ENCODE measurements at regions not wholly inside any gene's neighbourhood (a gene's known extent, or its start where the extent isn't known, plus 50 kb on each side); places are given as distances from the start of the nearest gene placed in this dataset.
"Not testable (repeated sequence)": the region's sequence is repeated elsewhere in the genome, so short reads cannot be mapped to it uniquely, and the experiment has no call there.

- peaks cover 18% of the 10 kb centered on the region for H3K4me1 ChIP-seq (ENCODE audit: control insufficient read depth, insufficient read depth, low read length, unreplicated experiment)
These were observed 194.8 kb downstream of the LRIG3 start for GRCh38 chr12:58725400-58726105.

GRCh38 chr12:58727521-58727920 is 192.8 kb downstream of the LRIG3 start:
- no peaks in the 10 kb centered on the region for H3K79me2 ChIP-seq (ENCODE audit: control insufficient read depth, insufficient read depth, low read length, unreplicated experiment)
- H3K27me3 ChIP-seq (ENCODE audit: insufficient read depth, low read length): no peaks in the 10 kb centered on the region
- peak overlapping the region; percentile 11 for H3K27ac ChIP-seq (ENCODE audit: low read depth, low read length)
- no peak overlapping the region for H3K4me3 ChIP-seq (ENCODE audit: low read depth, low read length)
- peaks cover 18% of the 10 kb centered on the region for H3K4me1 ChIP-seq (ENCODE audit: control insufficient read depth, insufficient read depth, low read length, unreplicated experiment)
- H2AFZ ChIP-seq (ENCODE audit: low read length, unreplicated experiment): peak overlapping the region; percentile 35
- no peaks in the 10 kb centered on the region for H3K36me3 ChIP-seq (ENCODE audit: insufficient read depth, low read length)

More at GRCh38 chr12:58725400-58726105, 194.8 kb downstream of the LRIG3 start:
- Histone ChIP-seq H3K27me3 (ENCODE audit: insufficient read depth, low read length) (no peaks in the 10 kb centered on the region), H3K4me3 (ENCODE audit: low read depth, low read length) (no peak overlapping the region), H3K36me3 (ENCODE audit: insufficient read depth, low read length) (no peaks in the 10 kb centered on the region), H3K79me2 (ENCODE audit: control insufficient read depth, insufficient read depth, low read length, unreplicated experiment) (no peaks in the 10 kb centered on the region), H2AFZ (ENCODE audit: low read length, unreplicated experiment) (no peak overlapping the region), H3K27ac (ENCODE audit: low read depth, low read length) (no peak overlapping the region)

- no peaks in the 10 kb centered on the region for H3K27me3 ChIP-seq (ENCODE audit: insufficient read depth, low read length)
- no peaks in the 10 kb centered on the region for H3K79me2 ChIP-seq (ENCODE audit: control insufficient read depth, insufficient read depth, low read length, unreplicated experiment)
- H2AFZ ChIP-seq (ENCODE audit: low read length, unreplicated experiment): no peak overlapping the region
- peaks cover 18% of the 10 kb centered on the region for H3K4me1 ChIP-seq (ENCODE audit: control insufficient read depth, insufficient read depth, low read length, unreplicated experiment)
- no peaks in the 10 kb centered on the region for H3K36me3 ChIP-seq (ENCODE audit: insufficient read depth, low read length)
- H3K27ac ChIP-seq (ENCODE audit: low read depth, low read length): 0 out of 2 replicates have a peak overlapping the region, but pooled peaks have one; percentile 11
- H3K4me3 ChIP-seq (ENCODE audit: low read depth, low read length): no peak overlapping the region
These were observed 191.9 kb downstream of the LRIG3 start for GRCh38 chr12:58728397-58728796.

DNA sequence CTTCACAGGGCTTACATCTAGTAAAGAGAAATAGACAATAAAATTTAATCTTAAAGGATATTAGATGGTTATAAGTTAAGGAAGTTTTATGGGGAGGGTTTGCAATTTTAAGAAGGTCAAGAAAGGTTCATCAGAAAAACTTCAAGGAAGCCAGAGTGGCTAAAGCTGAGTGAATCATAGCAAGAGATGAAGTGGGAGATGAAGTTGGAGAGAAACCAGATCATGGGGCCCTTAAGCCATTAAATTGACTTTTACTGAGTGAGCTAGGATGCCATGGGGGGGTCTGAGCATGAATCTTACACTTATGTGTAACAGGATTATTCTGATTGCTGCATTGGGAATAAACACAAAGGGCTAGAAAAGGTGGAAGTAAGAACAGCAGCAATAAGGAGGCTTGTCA is 189.2 kb downstream of the LRIG3 start:
- Histone ChIP-seq H3K27me3 (ENCODE audit: insufficient read depth, low read length) (no peaks in the 10 kb centered on the region), H3K36me3 (ENCODE audit: insufficient read depth, low read length) (no peaks in the 10 kb centered on the region), H3K27ac (ENCODE audit: low read depth, low read length) (no peak overlapping the region), H2AFZ (ENCODE audit: low read length, unreplicated experiment) (no peak overlapping the region), H3K4me1 (ENCODE audit: control insufficient read depth, insufficient read depth, low read length, unreplicated experiment) (peaks cover 18% of the 10 kb centered on the region), H3K4me3 (ENCODE audit: low read depth, low read length) (no peak overlapping the region), H3K79me2 (ENCODE audit: control insufficient read depth, insufficient read depth, low read length, unreplicated experiment) (no peaks in the 10 kb centered on the region)

DNA sequence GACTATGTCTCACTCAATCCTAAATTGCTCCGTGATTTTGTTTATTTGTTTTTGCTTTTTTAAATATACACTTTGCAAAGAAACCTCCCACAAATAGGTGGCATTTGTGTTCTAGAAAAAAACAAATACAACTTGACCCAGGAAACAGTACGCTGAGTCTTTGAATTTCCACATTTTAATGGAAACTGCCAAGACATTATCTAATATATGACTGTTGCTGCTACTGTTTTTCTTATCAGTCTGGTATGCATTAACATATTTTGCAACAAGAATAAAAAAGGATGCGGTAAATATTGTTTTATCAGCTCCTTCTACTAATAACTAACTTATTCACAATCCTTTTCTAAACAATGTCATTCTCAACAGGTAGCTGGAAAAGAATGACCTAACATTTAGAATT is 187.4 kb downstream of the LRIG3 start:
- Histone ChIP-seq H2AFZ (ENCODE audit: low read length, unreplicated experiment) (no peak overlapping the region), H3K4me3 (ENCODE audit: low read depth, low read length) (no peak overlapping the region), H3K27me3 (ENCODE audit: insufficient read depth, low read length) (no peaks in the 10 kb centered on the region), H3K79me2 (ENCODE audit: control insufficient read depth, insufficient read depth, low read length, unreplicated experiment) (no peaks in the 10 kb centered on the region), H3K4me1 (ENCODE audit: control insufficient read depth, insufficient read depth, low read length, unreplicated experiment) (peaks cover 5% of the 10 kb centered on the region), H3K36me3 (ENCODE audit: insufficient read depth, low read length) (no peaks in the 10 kb centered on the region), H3K27ac (ENCODE audit: low read depth, low read length) (no peak overlapping the region)

DNA sequence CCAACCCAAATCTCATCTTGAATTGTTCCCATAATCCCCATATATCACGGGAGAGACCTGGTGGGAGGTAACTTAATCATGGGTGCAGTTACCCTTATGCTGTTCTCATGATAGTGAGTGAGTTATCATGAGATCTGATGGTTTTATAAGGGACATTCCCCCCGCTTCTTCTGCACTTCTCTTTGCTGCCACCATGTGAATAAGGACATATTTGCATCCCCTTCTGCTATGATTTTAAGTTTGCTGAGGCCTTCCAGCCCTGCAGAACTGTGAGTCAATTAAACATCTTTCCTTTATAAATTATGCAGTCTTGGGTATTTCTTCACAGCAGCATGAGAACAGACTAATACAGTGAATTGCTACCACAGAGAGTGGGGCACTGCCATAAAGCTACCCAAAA is 179.1 kb downstream of the LRIG3 start:
- H3K4me1 ChIP-seq (ENCODE audit: control insufficient read depth, insufficient read depth, low read length, unreplicated experiment): no peaks in the 10 kb centered on the region
- H2AFZ ChIP-seq (ENCODE audit: low read length, unreplicated experiment): no peak overlapping the region
- H3K79me2 ChIP-seq (ENCODE audit: control insufficient read depth, insufficient read depth, low read length, unreplicated experiment): no peaks in the 10 kb centered on the region
- no peak overlapping the region for H3K27ac ChIP-seq (ENCODE audit: low read depth, low read length)
- no peaks in the 10 kb centered on the region for H3K36me3 ChIP-seq (ENCODE audit: insufficient read depth, low read length)
- no peak overlapping the region for H3K4me3 ChIP-seq (ENCODE audit: low read depth, low read length)
- H3K27me3 ChIP-seq (ENCODE audit: insufficient read depth, low read length): no peaks in the 10 kb centered on the region

GRCh38 chr12:58745348-58746125 is 174.8 kb downstream of the LRIG3 start:
- H3K4me1 ChIP-seq (ENCODE audit: control insufficient read depth, insufficient read depth, low read length, unreplicated experiment): peaks cover 8% of the 10 kb centered on the region
- no peaks in the 10 kb centered on the region for H3K36me3 ChIP-seq (ENCODE audit: insufficient read depth, low read length)
- no peak overlapping the region for H3K4me3 ChIP-seq (ENCODE audit: low read depth, low read length)
- no peak overlapping the region for H3K27ac ChIP-seq (ENCODE audit: low read depth, low read length)
- no peaks in the 10 kb centered on the region for H3K79me2 ChIP-seq (ENCODE audit: control insufficient read depth, insufficient read depth, low read length, unreplicated experiment)
- no peak overlapping the region for H2AFZ ChIP-seq (ENCODE audit: low read length, unreplicated experiment)
- H3K27me3 ChIP-seq (ENCODE audit: insufficient read depth, low read length): no peaks in the 10 kb centered on the region

DNA sequence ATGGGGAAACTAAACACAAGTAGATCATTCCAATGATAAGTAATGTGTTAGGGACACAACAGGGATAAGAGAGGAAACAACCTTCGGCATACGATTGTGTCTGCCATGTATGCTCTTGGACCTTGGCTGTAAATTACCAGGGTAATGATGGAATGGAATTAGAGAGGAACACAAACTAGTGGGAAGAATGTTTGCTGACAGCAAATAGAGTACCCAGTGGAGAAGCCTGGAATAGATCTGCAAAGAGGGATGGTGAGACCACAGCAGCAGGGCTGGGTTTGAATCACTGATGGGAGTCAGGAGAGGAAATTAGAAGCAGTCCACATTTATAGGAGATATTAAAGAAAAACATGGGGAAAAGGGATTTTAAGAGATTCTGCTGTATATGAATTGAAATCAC is 172.8 kb downstream of the LRIG3 start:
- no peaks in the 10 kb centered on the region for H3K27me3 ChIP-seq (ENCODE audit: insufficient read depth, low read length)
- no peak overlapping the region for H3K4me3 ChIP-seq (ENCODE audit: low read depth, low read length)
- H2AFZ ChIP-seq (ENCODE audit: low read length, unreplicated experiment): no peak overlapping the region
- no peaks in the 10 kb centered on the region for H3K36me3 ChIP-seq (ENCODE audit: insufficient read depth, low read length)
- no peak overlapping the region for H3K27ac ChIP-seq (ENCODE audit: low read depth, low read length)
- H3K4me1 ChIP-seq (ENCODE audit: control insufficient read depth, insufficient read depth, low read length, unreplicated experiment): peaks cover 16% of the 10 kb centered on the region
- H3K79me2 ChIP-seq (ENCODE audit: control insufficient read depth, insufficient read depth, low read length, unreplicated experiment): no peaks in the 10 kb centered on the region

DNA sequence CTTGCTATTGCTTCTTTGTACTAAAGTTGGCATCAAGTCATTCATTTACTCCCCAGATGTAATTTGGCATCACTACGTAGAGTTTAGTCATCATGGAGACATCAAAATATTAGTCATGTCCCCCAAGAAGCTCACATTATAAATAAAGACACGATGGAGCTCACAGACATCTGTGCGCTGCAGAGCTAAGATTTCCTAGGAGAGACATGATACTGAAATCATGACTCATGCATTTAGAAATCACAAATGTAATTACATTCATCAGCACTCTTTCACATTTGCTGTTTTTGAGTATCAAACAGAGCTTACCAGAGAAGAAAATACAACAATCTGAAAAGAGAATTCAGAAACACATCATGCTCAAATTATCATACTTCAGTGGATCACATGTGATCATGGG is 169.8 kb downstream of the LRIG3 start:
- H3K27me3 ChIP-seq (ENCODE audit: insufficient read depth, low read length): no peaks in the 10 kb centered on the region
- peak overlapping the region; percentile 28 for H2AFZ ChIP-seq (ENCODE audit: low read length, unreplicated experiment)
- H3K79me2 ChIP-seq (ENCODE audit: control insufficient read depth, insufficient read depth, low read length, unreplicated experiment): no peaks in the 10 kb centered on the region
- peak overlapping the region; percentile 70 for H3K27ac ChIP-seq (ENCODE audit: low read depth, low read length)
- H3K4me1 ChIP-seq (ENCODE audit: control insufficient read depth, insufficient read depth, low read length, unreplicated experiment): peaks cover 16% of the 10 kb centered on the region
- H3K36me3 ChIP-seq (ENCODE audit: insufficient read depth, low read length): no peaks in the 10 kb centered on the region
- H3K4me3 ChIP-seq (ENCODE audit: low read depth, low read length): no peak overlapping the region

DNA sequence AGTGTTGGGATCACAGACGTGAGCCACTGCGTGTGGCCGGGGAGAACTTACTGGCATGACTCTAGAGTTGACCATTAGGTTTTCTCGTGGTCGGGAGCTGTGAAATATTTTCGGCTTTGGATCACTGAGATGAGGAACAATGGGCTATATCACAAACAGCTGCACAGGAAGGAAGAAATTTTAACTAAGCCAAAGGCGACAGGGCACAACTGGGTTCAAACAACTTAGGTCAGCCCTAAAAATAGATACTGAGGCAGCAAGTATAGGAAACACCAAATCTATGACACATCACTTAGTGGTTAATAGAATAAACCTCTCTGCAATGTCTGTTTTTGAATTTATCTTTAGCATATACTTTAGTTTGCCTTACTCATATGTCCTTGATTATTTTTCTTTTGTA is 162.9 kb downstream of the LRIG3 start:
- Histone ChIP-seq H3K4me1 (ENCODE audit: control insufficient read depth, insufficient read depth, low read length, unreplicated experiment) (peaks cover 9% of the 10 kb centered on the region), H3K4me3 (ENCODE audit: low read depth, low read length) (no peak overlapping the region), H2AFZ (ENCODE audit: low read length, unreplicated experiment) (no peak overlapping the region), H3K27ac (ENCODE audit: low read depth, low read length) (peak overlapping the region; percentile 52), H3K27me3 (ENCODE audit: insufficient read depth, low read length) (no peaks in the 10 kb centered on the region), H3K79me2 (ENCODE audit: control insufficient read depth, insufficient read depth, low read length, unreplicated experiment) (no peaks in the 10 kb centered on the region), H3K36me3 (ENCODE audit: insufficient read depth, low read length) (no peaks in the 10 kb centered on the region)

DNA sequence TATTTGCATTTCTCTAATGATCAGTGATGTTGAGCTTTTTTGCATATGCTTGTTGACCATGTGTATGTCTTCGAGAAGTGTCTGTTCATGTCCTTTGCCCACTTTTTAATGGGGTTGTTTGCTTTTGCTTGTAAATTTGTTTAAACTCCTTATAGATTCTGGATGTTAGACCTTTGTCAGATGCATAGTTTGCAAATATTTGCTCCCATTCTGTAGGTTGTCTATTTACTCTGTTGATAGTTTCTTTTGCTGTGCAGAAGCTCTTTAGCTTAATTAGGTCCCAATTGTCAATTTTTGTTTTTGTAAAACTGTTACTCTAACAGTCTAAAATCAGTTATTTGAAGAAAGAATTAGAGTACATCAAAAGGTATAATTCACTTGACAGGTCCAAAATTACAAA is 160.6 kb downstream of the LRIG3 start:
- H3K27me3 ChIP-seq (ENCODE audit: insufficient read depth, low read length); H3K79me2 ChIP-seq (ENCODE audit: control insufficient read depth, insufficient read depth, low read length, unreplicated experiment); H2AFZ ChIP-seq (ENCODE audit: low read length, unreplicated experiment); H3K4me1 ChIP-seq (ENCODE audit: control insufficient read depth, insufficient read depth, low read length, unreplicated experiment); H3K27ac ChIP-seq (ENCODE audit: low read depth, low read length); H3K36me3 ChIP-seq (ENCODE audit: insufficient read depth, low read length); H3K4me3 ChIP-seq (ENCODE audit: low read depth, low read length): not testable (repeated sequence)
